Body of pancreas (tissue), 4 donors: ENCODE measurements at regions not wholly inside any gene's neighbourhood (a gene's known extent, or its start where the extent isn't known, plus 50 kb on each side); places are given as distances from the start of the nearest gene placed in this dataset.

Source experiments
- ATAC-seq: fragments of 150-250 bp; one replicate; pipeline ENCODE4 v1.9.1; 2016
- DNase-seq, 4 donors: peaks; one replicate each; pipeline ENCODE4 v3.0.0-alpha.2; 2019
- H3K27ac ChIP-seq, 4 donors: fragments of 200-600 bp; sonication (generic); 1 replicate in 3 of 4; 2 replicates in 1 of 4; pipeline versions ENCODE4 v1.5.1 to v1.6.1; 2016 to 2019; ENCODE audit warnings: mild to moderate bottlenecking in 1 of 4, mixed read lengths in 1 of 4, moderate library complexity in 1 of 4
- H3K27me3 ChIP-seq, 2 donors: fragments of 200-600 bp; sonication (generic); one replicate each; pipeline ENCODE4 v1.6.0; 2016; ENCODE audit warnings: mild to moderate bottlenecking in 1 of 2
- H3K36me3 ChIP-seq, 2 donors: fragments of 200-600 bp; sonication (generic); replicated peaks in 1 of 2; 2 replicates each; pipeline ENCODE4 v1.5.1; 2016; ENCODE audit warnings: low read depth in 2 of 2; ENCODE audit not compliant: insufficient read depth in 1 of 2
- H3K4me1 ChIP-seq: fragments of 200-600 bp; sonication (generic); one replicate; pipeline ENCODE4 v1.6.0; 2016
- H3K4me3 ChIP-seq, 2 donors: fragments of 200-600 bp; sonication (generic); 1 replicate in 1 of 2; 2 replicates in 1 of 2; pipeline ENCODE4 v1.5.1; 2016 to 2019
- H3K9me3 ChIP-seq, 3 donors: fragments of 200-600 bp; sonication (generic); 1 replicate in 2 of 3; 2 replicates in 1 of 3; pipeline ENCODE4 v1.5.1; 2016
- CTCF ChIP-seq, 7 experiments: fragments of 450-650 bp in 4 of 7; fragments of 200-600 bp in 3 of 7; sonication (generic) in 3 of 7; IDR thresholded peaks; one replicate each; pipeline ENCODE4 v1.5.1; 2016 to 2019; ENCODE audit warnings: antibody characterized with exemption in 7 of 7
- POLR2A ChIP-seq, 3 donors: fragments of 450-650 bp; IDR thresholded peaks; one replicate each; pipeline ENCODE4 v1.6.1; 2016; ENCODE audit warnings: antibody characterized with exemption in 3 of 3, mild to moderate bottlenecking in 2 of 3
- WGBS, 2 donors: methylation state at CpG; one replicate each; pipeline ENCODE4 v1.1.5; 2017; 5-methylcytosine and 5-hydroxymethylcytosine counted together
- intact Hi-C: fragments of 100-400 bp; cut with DNase I; formaldehyde crosslinking; loops from one replicate; pipeline ENCODE4 v1.15.1; 2023

- no peak for ATAC-seq
- WGBS, 2 donors: 46 to 62% methylated on average over 3 of the region's 3 CpGs
- no peaks in the 10 kb centered on the region for H3K9me3 ChIP-seq
- no peaks in the 10 kb centered on the region for H3K27me3 ChIP-seq
- no peak for TF ChIP-seq POLR2A (IDR thresholded peaks at IDR 0.05)
- no peak for TF ChIP-seq CTCF (IDR thresholded peaks at IDR 0.05)
- H3K27ac ChIP-seq: no peak overlapping the region
- no peaks in the 10 kb centered on the region for H3K4me1 ChIP-seq
- intact Hi-C loops: no loop called here
- no peak for DNase-seq
- no peak overlapping the region for H3K4me3 ChIP-seq
- no peaks in the 10 kb centered on the region for H3K36me3 ChIP-seq
Measured at GRCh38 chrX:142505839-142506238, 300.7 kb upstream of the MAGEC2 start.

- intact Hi-C loops: no loop called here
- ATAC-seq (no peak), DNase-seq (no peak)
- no peaks in the 10 kb centered on the region for H3K27me3 ChIP-seq
- no peak for TF ChIP-seq CTCF (IDR thresholded peaks at IDR 0.05)
- TF ChIP-seq POLR2A (IDR thresholded peaks at IDR 0.05): no peak
- H3K27ac ChIP-seq: no peak overlapping the region
- no peaks in the 10 kb centered on the region for H3K36me3 ChIP-seq
- no peak overlapping the region for H3K4me3 ChIP-seq
- H3K9me3 ChIP-seq: no peaks in the 10 kb centered on the region
- 67 to 72% methylated on average over 5 of the region's 5 CpGs for WGBS, 2 donors
- no peaks in the 10 kb centered on the region for H3K4me1 ChIP-seq
Measured at GRCh38 chrX:142503967-142504643, 299.0 kb upstream of the MAGEC2 start.

GRCh38 chrX:142502441-142502840, 297.4 kb upstream of the MAGEC2 start:
- H3K27me3 ChIP-seq: no peaks in the 10 kb centered on the region
- H3K27ac ChIP-seq: no peak overlapping the region
- no peak for ATAC-seq
- TF ChIP-seq CTCF (IDR thresholded peaks at IDR 0.05): no peak
- TF ChIP-seq POLR2A (IDR thresholded peaks at IDR 0.05): no peak
- no peak overlapping the region for H3K4me3 ChIP-seq
- no peaks in the 10 kb centered on the region for H3K4me1 ChIP-seq
- no peaks in the 10 kb centered on the region for H3K36me3 ChIP-seq
- DNase-seq: no peak
- no peaks in the 10 kb centered on the region for H3K9me3 ChIP-seq
- intact Hi-C loops: no loop called here
- 57 to 60% methylated on average over 2 of the region's 2 CpGs for WGBS, 2 donors

GRCh38 chrX:142499992-142500391, 294.9 kb upstream of the MAGEC2 start:
- Histone ChIP-seq H3K27me3 (no peaks in the 10 kb centered on the region), H3K4me1 (no peaks in the 10 kb centered on the region), H3K27ac (no peak overlapping the region), H3K9me3 (no peaks in the 10 kb centered on the region), H3K36me3 (no peaks in the 10 kb centered on the region), H3K4me3 (no peak overlapping the region)
- TF ChIP-seq CTCF (IDR thresholded peaks at IDR 0.05) (no peak), POLR2A (IDR thresholded peaks at IDR 0.05) (no peak)
- DNase-seq: no peak
- intact Hi-C loops: no loop called here
- no peak for ATAC-seq
- WGBS, 2 donors: 85 to 87% methylated on average over 3 of the region's 3 CpGs

- Histone ChIP-seq H3K36me3 (no peaks in the 10 kb centered on the region), H3K4me1 (no peaks in the 10 kb centered on the region), H3K27me3 (no peaks in the 10 kb centered on the region), H3K9me3 (no peaks in the 10 kb centered on the region), H3K27ac (no peak overlapping the region), H3K4me3 (no peak overlapping the region)
- 49 to 58% methylated on average over 2 of the region's 2 CpGs for WGBS, 2 donors
- TF ChIP-seq CTCF (IDR thresholded peaks at IDR 0.05) (no peak), POLR2A (IDR thresholded peaks at IDR 0.05) (no peak)
- DNase-seq (no peak), ATAC-seq (no peak)
- intact Hi-C loops: no loop called here
Measured at GRCh38 chrX:142483965-142484364, 278.9 kb upstream of the MAGEC2 start.
